T follicular helper cell (primary cell): ENCODE measurements at regions not wholly inside any gene's neighbourhood (a gene's known extent, or its start where the extent isn't known, plus 50 kb on each side); places are given as distances from the start of the nearest gene placed in this dataset.
"Not testable (repeated sequence)": the region's sequence is repeated elsewhere in the genome, so short reads cannot be mapped to it uniquely, and the experiment has no call there.

Experiments
- DNase-seq: peaks from one replicate; pipeline ENCODE4 v3.0.0-alpha.2; 2020; ENCODE audit warnings: low read depth

DNA sequence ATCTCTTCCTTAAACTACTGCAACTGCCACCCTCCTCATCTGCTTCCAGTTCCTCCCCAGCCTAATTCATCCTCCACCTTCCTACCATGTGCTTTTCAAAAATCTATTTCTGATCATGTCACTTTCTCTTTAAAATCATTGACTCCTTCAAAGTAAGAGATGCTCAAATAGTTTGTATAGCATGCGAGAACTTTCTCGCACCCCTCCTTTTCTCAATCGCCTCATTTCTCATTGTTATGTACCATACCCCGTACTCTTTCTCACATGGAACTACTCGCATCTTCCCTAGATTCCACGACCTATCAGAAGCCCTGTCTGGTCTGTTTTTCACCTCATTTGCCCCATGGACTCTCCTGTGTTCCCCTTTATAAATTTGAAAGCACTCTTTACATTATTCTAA lies 238.2 kb downstream of the NRIP1 start:
- no peak for DNase-seq

DNA sequence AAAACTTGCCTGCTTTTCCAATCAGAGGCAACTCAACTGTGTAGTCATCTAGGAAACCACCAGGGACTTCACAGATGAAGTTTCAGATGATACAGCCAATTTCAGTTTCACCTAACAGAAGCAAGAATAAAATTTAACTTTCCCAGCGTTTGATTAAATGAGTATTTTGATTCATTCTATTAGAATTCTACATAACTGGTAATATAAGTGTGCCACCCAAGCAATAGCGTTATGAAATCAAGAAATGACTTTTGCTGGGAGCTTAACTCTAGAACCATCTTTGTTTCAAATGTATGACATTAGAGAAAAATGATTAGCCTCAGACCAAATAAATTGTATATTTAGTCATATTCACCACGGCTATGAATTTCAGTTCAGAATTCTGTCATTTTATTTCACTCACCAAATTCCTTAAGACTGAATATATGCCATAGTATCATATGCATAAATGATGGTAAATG lies 239.3 kb downstream of the NRIP1 start:
- no peak for DNase-seq

DNA sequence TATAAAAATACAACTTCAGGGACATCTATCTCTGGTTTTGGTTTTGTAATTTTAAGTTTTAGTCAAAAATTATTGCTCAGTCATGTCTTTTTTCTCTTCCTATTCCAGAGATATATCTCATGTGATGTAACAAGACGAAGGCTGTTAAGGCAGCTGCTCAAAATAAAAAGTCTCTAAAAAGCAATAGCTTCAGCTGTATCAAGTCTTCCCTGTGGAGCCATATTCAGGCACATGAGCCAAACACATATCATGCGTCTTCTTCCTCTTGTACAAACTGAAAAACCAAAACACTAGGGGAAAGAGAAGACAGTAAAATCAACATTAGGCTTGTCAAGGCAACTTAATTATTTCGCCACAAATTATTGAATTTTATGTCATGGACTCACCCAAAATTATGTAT lies 240.7 kb downstream of the NRIP1 start:
- DNase-seq: no peak

DNA sequence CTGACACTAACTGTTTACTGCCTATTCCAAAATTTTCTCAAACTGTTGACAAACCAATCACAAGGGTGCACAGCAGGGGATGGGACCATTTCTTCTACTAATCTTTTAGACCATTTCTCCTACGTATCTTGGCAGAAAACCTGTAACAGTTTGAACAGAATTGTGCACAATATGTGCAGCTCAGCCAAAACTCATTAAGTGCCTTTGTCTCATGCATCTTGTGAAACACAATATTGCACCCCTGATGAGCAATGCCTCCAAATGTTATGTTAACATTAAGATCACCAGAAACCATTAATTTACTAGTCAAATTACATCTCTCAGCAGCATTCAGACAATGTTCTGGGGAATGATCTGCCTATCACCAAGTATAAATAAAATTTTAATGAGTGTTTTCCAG lies 247.5 kb downstream of the NRIP1 start:
- no peak for DNase-seq

DNA sequence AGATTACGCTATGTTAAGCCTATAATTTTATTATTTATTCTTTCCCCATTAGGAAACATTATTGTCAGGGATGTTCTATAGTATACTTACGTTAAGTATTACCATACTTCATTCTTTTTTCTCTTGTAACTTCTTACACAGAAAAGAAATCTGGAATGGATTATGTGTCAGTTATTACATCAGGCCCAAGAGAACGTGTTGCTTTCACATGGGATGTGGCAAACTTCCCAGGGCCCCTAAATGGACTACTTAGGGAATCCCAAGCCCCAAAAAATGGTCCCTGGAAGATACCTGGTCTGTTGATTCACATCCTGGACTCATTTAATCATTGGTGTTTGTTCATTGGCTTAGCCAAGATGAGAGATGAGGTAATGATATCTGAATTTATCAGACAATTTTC lies 249.8 kb downstream of the NRIP1 start:
- no peak for DNase-seq

DNA sequence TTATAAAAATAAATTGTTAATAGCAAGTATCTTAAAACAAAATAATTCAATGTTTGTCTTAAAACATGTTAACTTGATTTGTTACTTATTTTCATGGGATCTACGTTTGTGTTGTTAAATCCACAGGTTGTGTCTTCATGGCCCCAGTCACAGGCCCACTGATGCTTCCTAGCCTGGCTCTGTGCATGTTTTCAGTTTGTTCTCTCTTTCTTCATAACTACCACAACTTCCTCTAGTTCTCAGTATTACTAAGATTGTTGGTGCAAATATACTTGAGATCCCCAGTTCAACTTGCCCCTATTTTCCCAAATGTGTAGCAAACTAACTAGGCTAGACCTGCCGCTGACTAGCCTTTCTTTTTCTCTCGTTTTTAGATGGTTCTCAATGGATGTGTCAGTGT lies 250.5 kb downstream of the NRIP1 start:
- DNase-seq: no peak

DNA sequence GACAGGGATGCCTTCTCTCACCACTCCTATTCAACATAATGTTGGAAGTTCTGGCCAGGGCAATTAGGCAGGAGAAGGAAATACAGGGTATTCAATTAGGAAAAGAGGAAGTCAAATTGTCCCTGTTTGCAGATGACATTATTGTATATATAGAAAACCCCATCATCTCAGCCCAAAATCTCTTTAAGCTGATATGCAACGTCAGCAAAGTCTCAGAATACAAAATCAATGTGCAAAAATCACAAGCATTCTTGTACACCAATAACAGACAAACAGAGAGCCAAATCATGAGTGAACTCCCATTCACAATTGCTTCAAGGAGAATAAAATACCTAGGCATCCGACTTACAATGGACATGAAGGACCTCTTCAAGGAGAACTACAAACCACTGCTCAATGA lies 258.1 kb upstream of the SAMSN1 start:
- DNase-seq: not testable (repeated sequence)

DNA sequence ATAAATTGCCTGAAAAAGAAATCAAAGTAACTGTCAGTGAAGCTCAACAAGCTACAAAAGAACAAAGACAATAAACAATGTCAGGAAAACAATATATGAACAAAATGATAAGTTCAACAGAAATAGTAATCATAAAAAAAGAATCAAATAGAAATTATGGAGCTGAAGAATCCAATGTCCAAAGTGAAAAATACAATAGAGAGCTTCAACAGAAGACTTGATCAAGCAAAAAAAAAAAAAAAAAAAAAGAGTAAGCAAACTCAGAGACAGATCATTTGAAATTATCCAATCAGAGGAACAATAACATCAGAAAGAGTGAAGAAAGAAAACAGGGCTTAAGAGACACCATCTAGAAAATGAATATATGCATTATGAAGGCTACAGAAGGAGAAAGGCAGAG lies 251.4 kb upstream of the SAMSN1 start:
- DNase-seq: no peak

DNA sequence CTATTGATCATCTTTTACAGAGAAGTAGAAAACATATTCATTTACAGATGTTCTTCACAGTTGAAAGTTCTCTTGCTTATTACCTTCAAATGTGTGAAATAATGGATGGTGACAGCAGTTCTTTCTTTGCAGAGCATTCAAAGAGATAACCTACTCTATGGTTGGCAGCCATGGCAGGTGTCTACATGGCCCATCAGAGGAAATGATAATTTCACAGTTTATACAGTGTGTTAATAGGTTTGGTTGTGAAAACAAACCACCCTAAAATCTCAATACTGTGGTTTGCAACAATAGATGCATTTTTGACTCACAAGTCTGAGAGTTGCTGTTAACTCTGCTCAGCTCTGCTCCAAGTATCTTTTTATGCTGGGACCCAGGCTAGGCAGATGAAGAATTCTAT lies 241.2 kb upstream of the SAMSN1 start:
- no peak for DNase-seq

DNA sequence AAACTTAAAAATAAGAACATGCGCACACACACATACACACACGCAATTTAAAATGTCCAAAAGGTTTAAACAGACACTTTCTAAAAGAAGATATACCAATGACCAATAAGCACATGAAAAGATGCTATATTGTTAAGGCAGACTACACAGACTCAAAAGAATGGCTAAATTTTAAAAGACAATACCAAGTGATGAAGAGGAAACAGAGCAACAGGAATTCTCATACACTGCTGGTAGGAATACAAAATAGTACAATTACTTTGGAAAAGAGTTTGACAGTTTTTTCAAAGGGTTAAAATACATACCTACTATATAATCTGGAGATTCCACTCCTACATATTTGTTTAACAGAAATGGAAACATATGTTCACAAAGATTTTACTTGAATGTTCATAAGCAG lies 239.6 kb upstream of the SAMSN1 start:
- DNase-seq: no peak

DNA sequence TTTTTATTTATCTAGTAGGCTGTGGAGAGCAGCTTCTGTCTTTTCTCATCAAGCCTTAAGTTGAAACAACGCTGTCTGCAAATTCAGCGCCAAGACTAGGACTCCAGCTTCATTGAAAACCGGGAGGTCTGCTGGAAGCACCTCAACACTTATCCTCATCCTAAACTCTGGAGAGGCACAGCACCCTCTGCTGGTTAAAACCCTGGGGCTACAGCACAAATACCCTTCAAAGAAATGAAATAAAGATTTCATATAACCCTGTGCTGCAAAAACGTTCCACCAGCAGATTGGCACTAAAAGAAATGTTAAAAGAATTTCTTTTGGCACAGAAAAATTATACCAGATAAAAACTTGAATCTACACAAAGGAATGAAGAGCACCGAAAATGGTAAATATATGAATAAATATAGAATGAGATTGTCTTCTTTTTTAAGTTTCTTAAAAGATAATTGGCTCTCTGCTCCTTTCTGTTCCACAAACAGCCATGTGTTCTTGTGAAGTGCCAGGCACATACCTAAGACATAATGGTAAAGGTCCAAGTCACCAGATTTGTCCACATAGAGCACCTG lies 227.7 kb upstream of the SAMSN1 start:
- peak; percentile 21 for DNase-seq

DNA sequence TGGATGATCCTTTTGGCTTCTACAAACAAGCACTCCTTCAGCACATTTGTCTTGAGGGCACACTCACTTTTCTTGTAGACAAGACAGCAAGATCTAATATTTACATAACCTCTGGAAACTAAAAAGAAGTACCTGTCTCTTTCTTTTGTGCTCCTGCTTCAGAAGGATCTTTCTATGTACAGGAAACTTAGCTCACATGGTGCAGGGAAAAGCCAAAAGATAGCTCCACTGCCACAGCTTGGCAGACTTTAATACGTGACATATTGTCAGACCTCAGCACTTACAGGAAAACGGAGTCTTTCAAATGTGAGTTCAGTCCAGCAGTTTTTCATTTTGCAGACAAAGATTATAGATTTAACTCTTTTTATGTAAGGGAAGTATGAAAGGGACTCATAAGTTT lies 225.5 kb upstream of the SAMSN1 start:
- DNase-seq: no peak

DNA sequence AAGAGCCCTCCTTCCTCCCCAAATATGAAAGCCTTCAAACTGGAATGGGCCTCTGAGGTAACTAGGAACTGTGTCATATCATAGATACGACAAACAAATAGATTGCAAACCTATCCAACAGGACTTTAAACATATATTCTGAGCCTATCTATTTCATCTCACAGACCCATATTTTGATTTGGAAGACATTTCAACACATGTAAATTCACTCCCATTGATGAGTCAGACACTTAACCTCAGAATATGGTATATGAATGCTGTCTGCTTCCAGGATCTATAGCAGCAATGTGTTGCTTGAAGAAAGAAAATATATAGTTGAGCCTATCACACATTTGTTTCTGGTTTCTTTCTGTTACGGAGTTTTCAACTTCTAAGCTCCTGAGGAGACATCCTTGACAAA lies 221.9 kb upstream of the SAMSN1 start:
- no peak for DNase-seq

DNA sequence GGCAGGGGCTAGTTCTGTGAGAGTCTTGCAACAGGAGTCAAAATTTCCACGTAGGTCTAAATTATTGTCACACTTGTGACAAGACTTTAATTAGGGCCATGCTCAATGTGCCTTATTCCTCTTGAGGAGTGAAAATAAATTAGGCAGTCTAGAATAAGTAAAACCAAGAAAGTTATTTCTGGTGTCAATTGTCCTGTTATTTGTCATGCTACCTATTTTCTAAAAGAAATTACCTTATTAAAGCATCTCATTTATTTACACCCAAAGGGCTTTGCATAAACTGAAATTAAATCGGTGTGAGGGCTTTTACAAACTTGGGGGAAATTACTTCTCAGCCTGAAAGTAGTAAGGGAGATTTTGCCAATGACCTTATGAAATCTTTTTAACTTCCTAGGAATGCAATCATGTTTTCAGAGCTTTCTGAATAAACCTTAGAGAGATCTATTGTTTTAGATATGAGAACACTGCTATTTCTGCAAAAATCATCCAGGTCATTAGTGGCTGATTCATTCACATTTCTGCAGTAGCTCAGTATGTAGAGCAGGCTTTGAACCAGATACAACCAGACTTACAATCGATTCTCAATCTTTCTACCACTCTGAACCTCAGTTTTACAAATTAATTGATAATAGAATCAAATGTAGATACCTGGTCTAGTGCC lies 221.2 kb upstream of the SAMSN1 start:
- no peak for DNase-seq

DNA sequence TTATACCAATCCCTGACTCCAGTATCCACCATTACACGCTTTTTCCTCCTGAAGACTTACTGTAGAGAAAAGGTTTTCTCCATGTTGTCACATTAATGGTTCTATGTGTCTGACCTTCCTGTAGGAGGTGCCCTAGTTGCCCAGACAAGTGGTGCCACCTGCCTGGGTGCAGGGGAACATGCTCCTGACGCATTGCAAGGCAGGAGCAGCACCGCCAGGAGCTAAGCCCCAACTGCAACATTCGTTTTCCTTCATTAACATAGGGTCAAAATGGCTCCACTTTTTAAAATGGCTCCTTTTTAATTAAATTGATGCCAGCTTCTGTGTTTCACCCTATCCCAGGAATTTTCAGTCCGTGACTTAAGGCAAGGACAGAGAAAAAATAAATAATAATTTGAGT lies 220.1 kb upstream of the SAMSN1 start:
- no peak for DNase-seq

DNA sequence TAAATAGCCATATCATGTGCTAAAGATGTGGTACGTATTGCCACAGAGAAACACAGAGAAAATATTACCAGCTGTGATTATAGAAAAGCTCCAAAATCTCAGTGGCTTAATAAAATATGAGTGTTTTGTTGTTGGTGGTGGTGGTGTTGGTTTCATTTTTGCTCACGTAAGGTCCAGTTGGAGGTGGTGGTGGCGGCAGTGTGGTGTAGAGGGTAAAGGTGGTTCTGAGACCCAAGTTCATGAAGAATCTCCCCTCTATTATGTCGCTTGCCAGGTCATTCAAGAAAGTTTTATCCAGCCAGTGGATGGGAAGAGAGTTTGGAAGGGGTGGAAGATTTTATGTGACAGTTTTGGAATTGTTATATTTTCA lies 217.6 kb upstream of the SAMSN1 start:
- no peak for DNase-seq

DNA sequence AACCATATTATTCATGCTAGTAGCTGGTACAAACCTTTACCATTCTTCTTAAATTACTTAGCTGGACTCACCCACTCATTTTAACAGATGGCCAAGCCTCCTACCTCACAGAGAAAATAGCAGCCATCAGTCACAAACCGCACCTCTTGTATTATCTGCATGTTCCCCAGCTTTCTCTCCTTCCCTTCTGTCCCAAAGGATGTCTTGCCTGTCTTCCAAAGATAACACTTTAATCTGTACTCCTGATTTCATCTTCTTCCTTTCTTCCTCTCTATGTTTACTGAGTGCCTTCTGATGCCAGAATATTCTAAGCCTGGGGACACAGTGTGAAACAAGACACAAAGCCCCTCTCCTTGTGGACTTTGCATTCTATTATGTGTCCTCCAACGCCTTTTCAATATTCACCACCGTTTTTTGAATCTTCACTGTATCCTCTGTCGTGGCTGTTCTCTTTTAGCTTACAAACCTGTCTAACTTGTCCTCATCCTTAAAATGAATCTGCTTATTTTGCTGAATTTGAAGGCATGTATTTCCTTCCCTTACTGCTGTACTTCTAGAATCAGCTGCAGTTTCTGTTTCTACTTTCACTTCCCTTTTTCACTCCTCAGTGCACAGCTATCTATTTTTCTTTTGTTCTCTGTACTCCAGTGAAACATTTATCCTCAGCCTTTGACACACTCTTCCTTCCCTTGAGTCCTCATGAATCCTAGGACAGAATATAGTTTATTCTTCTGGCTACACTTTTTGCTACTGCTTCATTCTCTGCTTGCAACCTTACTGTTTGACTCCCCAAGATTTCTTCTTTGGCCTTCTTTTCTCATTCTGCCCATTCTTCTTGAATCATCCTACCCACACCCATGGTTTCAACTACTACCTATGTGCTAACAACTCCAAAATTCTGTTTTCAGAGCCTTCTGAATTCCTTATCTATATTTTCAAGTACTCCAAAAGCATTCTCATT lies 216.9 kb upstream of the SAMSN1 start:
- DNase-seq: no peak

DNA sequence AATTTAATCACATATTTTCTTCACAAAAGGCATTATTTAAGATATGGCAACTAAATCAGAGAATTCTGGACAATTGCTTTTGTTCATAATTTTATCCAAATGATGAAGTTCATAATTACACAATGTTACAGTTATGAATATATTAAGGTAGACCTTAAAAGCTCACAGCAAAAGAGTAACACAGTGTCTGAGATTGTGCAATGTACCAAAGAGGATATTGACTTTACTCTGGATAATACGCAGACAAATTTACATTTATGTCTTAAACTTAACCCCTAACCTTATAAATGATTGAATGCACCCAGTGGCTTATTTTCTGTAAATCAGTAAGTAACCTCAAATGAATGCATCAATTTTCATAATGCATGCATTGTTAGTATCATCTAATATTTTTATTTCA lies 216.2 kb upstream of the SAMSN1 start:
- DNase-seq: no peak

DNA sequence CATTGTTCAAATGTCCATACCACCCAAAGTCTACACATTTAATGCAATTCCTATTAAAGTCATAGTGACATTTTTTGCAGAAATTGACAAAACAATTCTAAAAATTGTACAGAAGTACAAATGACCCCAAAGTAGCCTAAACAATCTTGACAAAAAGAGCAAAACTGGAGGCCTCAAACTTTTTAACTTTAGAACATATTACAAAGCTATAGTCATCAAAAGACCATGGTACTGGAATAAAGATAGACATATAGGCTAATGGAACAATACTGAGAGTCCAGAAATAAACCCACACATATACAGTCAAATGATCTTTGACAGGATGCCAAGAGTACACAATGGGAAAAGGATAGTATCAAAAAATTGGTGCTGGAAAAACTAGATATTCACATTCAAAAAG lies 213.2 kb upstream of the SAMSN1 start:
- DNase-seq: no peak

DNA sequence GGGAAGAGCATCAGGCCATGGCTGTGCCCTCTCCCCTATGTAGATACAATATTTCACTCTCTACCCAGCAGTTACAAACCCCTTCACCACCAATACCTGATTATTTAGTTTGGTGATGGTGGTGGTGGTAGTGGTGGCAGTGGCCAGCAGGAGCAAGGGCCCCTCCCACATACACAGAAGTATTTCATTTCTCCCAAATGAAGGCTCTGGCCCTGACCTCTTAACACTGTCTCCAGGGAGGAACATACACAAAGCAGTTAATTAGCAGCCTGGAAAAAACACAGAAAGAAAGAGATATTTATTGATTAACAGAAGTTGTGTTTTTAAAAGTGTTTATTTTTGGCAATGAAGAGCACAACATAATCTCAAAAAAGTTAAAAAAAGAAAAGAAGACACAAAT lies 212.7 kb upstream of the SAMSN1 start:
- no peak for DNase-seq

DNA sequence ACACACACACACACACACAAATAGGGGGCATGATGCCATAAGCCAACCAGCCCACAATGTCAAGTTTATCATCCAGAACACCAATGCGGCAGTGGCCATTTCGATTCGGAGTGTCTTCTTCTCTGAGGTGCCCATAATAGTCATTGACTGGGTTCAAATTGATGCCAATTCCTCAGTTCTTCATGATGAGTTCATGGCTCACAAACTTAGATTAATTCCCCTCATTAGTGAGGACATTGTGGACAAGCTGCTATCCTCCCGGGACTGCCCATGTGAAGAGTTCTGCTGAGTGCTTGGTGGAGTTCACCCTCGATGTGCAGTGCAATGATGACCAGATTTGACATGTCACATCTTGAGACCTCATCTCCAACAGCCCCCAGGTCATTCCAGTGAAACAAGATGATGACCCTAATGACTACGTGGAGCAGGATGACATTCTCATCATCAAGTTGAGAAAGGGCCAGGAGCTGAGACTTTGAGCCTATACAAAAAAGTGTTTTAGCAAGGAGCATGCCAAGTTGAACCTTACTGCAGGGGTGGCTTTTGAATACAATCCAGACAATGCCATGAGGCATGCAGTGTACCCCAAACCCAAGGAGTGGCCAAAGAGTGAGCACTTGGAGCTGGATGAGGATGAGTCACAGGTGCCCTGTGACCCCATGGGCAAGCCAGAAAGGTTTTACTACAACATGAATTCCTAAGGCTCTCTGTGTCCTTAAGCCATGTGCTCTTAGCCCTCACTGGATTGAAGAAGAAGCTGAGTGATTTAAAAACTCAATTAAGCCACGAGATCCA lies 211.6 kb upstream of the SAMSN1 start:
- DNase-seq: no peak

DNA sequence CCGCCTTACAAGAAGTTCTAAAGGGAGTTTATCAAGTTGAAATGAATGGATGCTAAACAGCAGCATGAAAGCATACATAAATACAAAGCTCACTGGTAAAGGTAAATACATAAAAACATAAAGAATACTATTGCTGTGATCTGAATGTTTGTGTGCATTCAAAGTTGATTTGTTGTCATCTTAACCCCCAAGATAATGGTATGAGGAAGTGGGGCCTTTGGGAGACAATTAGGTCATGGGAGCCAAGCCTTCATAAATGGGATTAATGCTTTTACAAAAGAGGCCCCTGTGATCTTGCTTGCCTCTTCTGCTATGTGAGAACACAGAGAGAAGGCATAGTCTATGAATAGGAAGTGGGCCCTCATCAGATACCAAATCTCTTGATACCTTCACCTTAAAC lies 209.0 kb upstream of the SAMSN1 start:
- no peak for DNase-seq
